Endothelial cell (in vitro differentiated cells): ENCODE measurements at regions not wholly inside any gene's neighbourhood (a gene's known extent, or its start where the extent isn't known, plus 50 kb on each side); places are given as distances from the start of the nearest gene placed in this dataset.

Experiments used
- DNase-seq: peaks from one replicate; pipeline ENCODE4 v3.0.0; 2021; ENCODE audit warnings: low spot score
- H3K27ac Mint-ChIP-seq: one replicate; pipeline ENCODE4 v1.8.0; 2021; ENCODE audit warnings: mixed read lengths, inconsistent platforms; ENCODE audit not compliant: unreplicated experiment
- H3K27me3 Mint-ChIP-seq: one replicate; pipeline ENCODE4 v1.8.0; 2021; ENCODE audit warnings: mild to moderate bottlenecking, moderate library complexity, mixed read lengths, inconsistent platforms; ENCODE audit not compliant: unreplicated experiment
- H3K36me3 Mint-ChIP-seq: one replicate; pipeline ENCODE4 v1.8.0; 2021; ENCODE audit warnings: mild to moderate bottlenecking, low read depth, mixed read lengths, inconsistent platforms; ENCODE audit not compliant: unreplicated experiment
- H3K4me1 Mint-ChIP-seq: one replicate; pipeline ENCODE4 v1.8.0; 2021; ENCODE audit warnings: mild to moderate bottlenecking, mixed read lengths, inconsistent platforms; ENCODE audit not compliant: unreplicated experiment
- H3K4me3 Mint-ChIP-seq: one replicate; pipeline ENCODE4 v1.8.0; 2021; ENCODE audit warnings: mild to moderate bottlenecking, mixed read lengths, inconsistent platforms; ENCODE audit not compliant: unreplicated experiment
- H3K9me3 Mint-ChIP-seq: one replicate; pipeline ENCODE4 v1.8.0; 2021; ENCODE audit warnings: mixed read lengths, inconsistent platforms; ENCODE audit not compliant: unreplicated experiment
- CTCF ChIP-seq: fragments of 200-600 bp; sonication (generic); IDR thresholded peaks from one replicate; pipeline ENCODE4 v1.5.0; 2021; ENCODE audit warnings: antibody characterized with exemption; ENCODE audit not compliant: unreplicated experiment

- no peak for TF ChIP-seq CTCF
These were observed 337.8 kb downstream of the TENT4A start for GRCh38 chr5:7050986-7051385.

GRCh38 chr5:7053125-7053524 lies 339.9 kb downstream of the TENT4A start:
- no peaks in the 10 kb centered on the region for H3K9me3 Mint-ChIP-seq
- TF ChIP-seq CTCF: no peak
- H3K27ac Mint-ChIP-seq: no peak overlapping the region
- no peaks in the 10 kb centered on the region for H3K4me1 Mint-ChIP-seq
- no peaks in the 10 kb centered on the region for H3K27me3 Mint-ChIP-seq
- DNase-seq: no peak
- no peaks in the 10 kb centered on the region for H3K36me3 Mint-ChIP-seq
- H3K4me3 Mint-ChIP-seq: no peak overlapping the region

More at GRCh38 chr5:7050986-7051385, 337.8 kb downstream of the TENT4A start:
- no peak overlapping the region for H3K27ac Mint-ChIP-seq
- no peaks in the 10 kb centered on the region for H3K9me3 Mint-ChIP-seq
- DNase-seq: no peak
- H3K4me1 Mint-ChIP-seq: no peaks in the 10 kb centered on the region
- H3K27me3 Mint-ChIP-seq: no peaks in the 10 kb centered on the region
- H3K4me3 Mint-ChIP-seq: no peak overlapping the region
- no peaks in the 10 kb centered on the region for H3K36me3 Mint-ChIP-seq

GRCh38 chr5:7053528-7054209 lies 340.4 kb downstream of the TENT4A start:
- H3K4me3 Mint-ChIP-seq: no peak overlapping the region
- no peak for TF ChIP-seq CTCF
- no peaks in the 10 kb centered on the region for H3K4me1 Mint-ChIP-seq
- no peaks in the 10 kb centered on the region for H3K9me3 Mint-ChIP-seq
- H3K27me3 Mint-ChIP-seq: no peaks in the 10 kb centered on the region
- no peak for DNase-seq
- H3K27ac Mint-ChIP-seq: no peak overlapping the region
- H3K36me3 Mint-ChIP-seq: no peaks in the 10 kb centered on the region

- Mint-ChIP-seq H3K27ac (no peak overlapping the region), H3K27me3 (no peaks in the 10 kb centered on the region)
These were observed 329.3 kb upstream of the ADCY2 start for GRCh38 chr5:7066471-7067235.

More at GRCh38 chr5:7066471-7067235, 329.3 kb upstream of the ADCY2 start:
- no peaks in the 10 kb centered on the region for H3K4me1 Mint-ChIP-seq
- no peak for TF ChIP-seq CTCF
- H3K36me3 Mint-ChIP-seq: no peaks in the 10 kb centered on the region
- no peak for DNase-seq
- no peaks in the 10 kb centered on the region for H3K9me3 Mint-ChIP-seq
- H3K4me3 Mint-ChIP-seq: no peak overlapping the region
